Neural cell (in vitro differentiated cells): ENCODE measurements at regions not wholly inside any gene's neighbourhood (a gene's known extent, or its start where the extent isn't known, plus 50 kb on each side); places are given as distances from the start of the nearest gene placed in this dataset.

Experiments used
- H2AFZ ChIP-seq: fragments of 200-600, 300-800 bp; sonication (generic), shearing (Covaris generic); 2 replicates; pipeline ENCODE4 v1.6.0; 2014; ENCODE audit warnings: low read depth, mild to moderate bottlenecking, antibody characterized with exemption, low read length, moderate library complexity
- H3F3A ChIP-seq: fragments of 200-600 bp; shearing (Covaris generic); 2 replicates; pipeline ENCODE4 v1.6.1; 2016; ENCODE audit warnings: mild to moderate bottlenecking, moderate library complexity, mixed read lengths, antibody characterized with exemption, low read length; ENCODE audit not compliant: insufficient read depth, poor library complexity, severe bottlenecking
- H3K27ac ChIP-seq: fragments of 200-600, 300-800 bp; sonication (generic), shearing (Covaris generic); 2 replicates; pipeline ENCODE4 v1.5.1; 2014; ENCODE audit warnings: mild to moderate bottlenecking, low read length, moderate library complexity
- H3K27me3 ChIP-seq: fragments of 300-800, 200-600 bp; sonication (generic), shearing (Covaris generic); 2 replicates; pipeline ENCODE4 v1.6.0; 2014; ENCODE audit warnings: mild to moderate bottlenecking, low read depth, low read length, moderate library complexity; ENCODE audit not compliant: insufficient read depth
- H3K36me3 ChIP-seq: fragments of 300-800, 200-600 bp; sonication (generic), shearing (Covaris generic); 2 replicates; pipeline ENCODE4 v1.5.1; 2014; ENCODE audit warnings: mild to moderate bottlenecking, antibody characterized with exemption, low read length, moderate library complexity; ENCODE audit not compliant: insufficient read depth
- H3K4me2 ChIP-seq: fragments of 300-800, 200-600 bp; sonication (generic), shearing (Covaris generic); 2 replicates; pipeline ENCODE4 v1.6.0; 2014; ENCODE audit warnings: mild to moderate bottlenecking, low read length
- H3K4me3 ChIP-seq: fragments of 300-800, 200-600 bp; sonication (generic), shearing (Covaris generic); 2 replicates; pipeline ENCODE4 v1.5.1; 2014; ENCODE audit warnings: mild to moderate bottlenecking, low read length, moderate library complexity
- H3K79me2 ChIP-seq: fragments of 200-600 bp; shearing (Covaris generic); replicated peaks from 2 replicates; pipeline ENCODE4 v1.6.0; 2014; ENCODE audit warnings: mild to moderate bottlenecking, low read length, moderate library complexity; ENCODE audit not compliant: insufficient read depth
- H3K9ac ChIP-seq: fragments of 300-800, 200-600 bp; sonication (generic), shearing (Covaris generic); 2 replicates; pipeline ENCODE4 v1.6.1; 2016; ENCODE audit warnings: mild to moderate bottlenecking, low read length, mixed read lengths
- H3K9me2 ChIP-seq: fragments of 200-600 bp; shearing (Covaris generic); 2 replicates; pipeline ENCODE4 v1.6.1; 2016; ENCODE audit warnings: mild to moderate bottlenecking, low read length, mixed read lengths; ENCODE audit not compliant: insufficient read depth
- H3K9me3 ChIP-seq: fragments of 200-600, 300-800 bp; sonication (generic), shearing (Covaris generic); 2 replicates; pipeline ENCODE4 v1.6.1; 2016; ENCODE audit warnings: mild to moderate bottlenecking, mixed run types, low read length, moderate library complexity, mixed read lengths
- H4K20me1 ChIP-seq: fragments of 200-600 bp; shearing (Covaris generic); 2 replicates; pipeline ENCODE4 v1.6.1; 2016; ENCODE audit warnings: mild to moderate bottlenecking, mixed run types; ENCODE audit not compliant: insufficient read depth
- CTCF ChIP-seq: fragments of 450-650 bp; IDR thresholded peaks from 2 replicates; pipeline ENCODE4 v1.5.1; 2014; ENCODE audit warnings: antibody characterized with exemption, mild to moderate bottlenecking, moderate library complexity; ENCODE audit not compliant: poor library complexity, severe bottlenecking
- EP300 ChIP-seq: fragments of 450-650 bp; conservative IDR thresholded peaks from 2 replicates; pipeline ENCODE4 v1.6.1; 2014; ENCODE audit warnings: antibody characterized with exemption, mild to moderate bottlenecking, moderate library complexity; ENCODE audit not compliant: poor library complexity, severe bottlenecking
- EZH2 ChIP-seq: fragments of 200-600, 300-800 bp; shearing (Covaris generic), sonication (generic); IDR thresholded peaks from 2 replicates; pipeline ENCODE4 v1.6.1; 2014; ENCODE audit warnings: antibody characterized with exemption, low read length, borderline replicate concordance, mild to moderate bottlenecking; ENCODE audit not compliant: insufficient read depth, poor library complexity, severe bottlenecking
- MXI1 ChIP-seq: fragments of 450-650 bp; conservative IDR thresholded peaks from 2 replicates; pipeline ENCODE4 v1.6.1; 2014; ENCODE audit warnings: antibody characterized with exemption, mild to moderate bottlenecking; ENCODE audit not compliant: poor library complexity, severe bottlenecking
- POLR2AphosphoS5 ChIP-seq: IDR thresholded peaks from 2 replicates; pipeline ENCODE4 v1.6.1; 2012
- RAD21 ChIP-seq: fragments of 450-650 bp; conservative IDR thresholded peaks from 2 replicates; pipeline ENCODE4 v1.6.1; 2014; ENCODE audit warnings: antibody characterized with exemption, mild to moderate bottlenecking, moderate library complexity
- REST ChIP-seq: IDR thresholded peaks from 2 replicates; pipeline ENCODE4 v1.6.1; 2012; ENCODE audit warnings: borderline replicate concordance
- SMC3 ChIP-seq: fragments of 450-650 bp; conservative IDR thresholded peaks from 2 replicates; pipeline ENCODE4 v1.6.1; 2014; ENCODE audit warnings: antibody characterized with exemption, mild to moderate bottlenecking, moderate library complexity; ENCODE audit not compliant: poor library complexity
- TAF1 ChIP-seq: IDR thresholded peaks from 2 replicates; pipeline ENCODE4 v1.6.1; 2012; ENCODE audit warnings: low read depth

- Histone ChIP-seq H2AFZ (no peak overlapping the region), H3K27ac (no peak overlapping the region), H3K4me2 (no peak overlapping the region), H3K36me3 (no peaks in the 10 kb centered on the region), H3F3A (no peaks in the 10 kb centered on the region), H3K9me2 (no peaks in the 10 kb centered on the region), H3K79me2 (no peaks in the 10 kb centered on the region), H3K9ac (no peak overlapping the region), H3K27me3 (no peaks in the 10 kb centered on the region), H4K20me1 (no peaks in the 10 kb centered on the region), H3K4me3 (no peak overlapping the region), H3K9me3 (no peaks in the 10 kb centered on the region)
- TF ChIP-seq RAD21 (no peak), POLR2AphosphoS5 (no peak), SMC3 (no peak), EZH2 (no peak), REST (no peak), MXI1 (no peak), TAF1 (no peak), CTCF (no peak), EP300 (no peak)
Observed at GRCh38 chr20:40434122-40434521, 254.9 kb downstream of the MAFB start.

DNA sequence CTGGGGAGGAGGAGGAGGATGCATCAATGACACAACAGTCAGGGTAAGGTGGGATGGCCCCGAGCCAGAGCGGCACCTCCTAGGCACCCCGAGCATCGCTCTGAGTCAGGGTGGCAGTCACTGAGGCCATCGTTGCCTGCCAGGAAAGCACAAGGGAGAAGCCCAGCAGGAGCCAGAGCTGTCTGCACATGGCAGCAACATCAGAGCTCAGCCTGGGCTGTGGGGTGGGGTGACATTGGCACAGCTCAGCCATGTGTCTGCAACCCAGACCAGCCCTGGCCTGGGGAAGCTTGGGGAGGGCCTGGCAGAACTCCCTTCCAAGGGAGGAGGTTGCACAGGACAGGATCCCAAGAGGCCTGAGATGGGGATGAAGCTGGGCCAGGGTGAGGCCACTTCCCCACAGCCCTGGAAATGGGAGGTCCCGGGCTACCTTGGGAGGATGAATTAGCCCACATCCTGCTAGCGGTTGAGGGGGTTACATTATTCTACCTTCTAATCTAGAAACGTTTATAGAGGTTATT is 255.6 kb downstream of the MAFB start:
- Histone ChIP-seq H3K9ac (no peak overlapping the region), H3K9me3 (no peaks in the 10 kb centered on the region), H3F3A (no peaks in the 10 kb centered on the region), H3K79me2 (no peaks in the 10 kb centered on the region), H4K20me1 (no peaks in the 10 kb centered on the region), H2AFZ (no peak overlapping the region), H3K27ac (no peak overlapping the region), H3K36me3 (no peaks in the 10 kb centered on the region), H3K4me2 (no peak overlapping the region), H3K9me2 (no peaks in the 10 kb centered on the region), H3K27me3 (no peaks in the 10 kb centered on the region), H3K4me3 (no peak overlapping the region)
- TF ChIP-seq POLR2AphosphoS5 (no peak), EP300 (no peak), EZH2 (no peak), MXI1 (no peak), TAF1 (no peak), REST (no peak)
